A549 (cell line): ENCODE measurements at regions not wholly inside any gene's neighbourhood (a gene's known extent, or its start where the extent isn't known, plus 50 kb on each side); places are given as distances from the start of the nearest gene placed in this dataset.

ENCODE experiments used
- ATAC-seq, 2 experiments: fragments of 200-7000 bp in 1 of 2; fragments of >200 bp in 1 of 2; cut with Nextera tagmentation in 1 of 2; cut with Tn5 transposase in 1 of 2; 3 replicates each; pipeline versions ENCODE4 v1.8.0 to v1.9.1; 2018 to 2020; ENCODE audit warnings: mild to moderate bottlenecking in 1 of 2, moderate library complexity in 1 of 2
- CTCF ChIA-PET: fragments of 300-600 bp; sonication (Branson Sonifier 250); formaldehyde crosslinking; extraction: SDS; loops from one replicate; lab custom pipeline; 2021; ENCODE audit warnings: antibody characterized with exemption, inconsistent platforms; lab: Yijun Ruan, JAX
- POLR2A ChIA-PET: fragments of 350-600 bp; formaldehyde crosslinking; extraction: SDS; loops from one replicate; lab custom pipeline; 2021; ENCODE audit warnings: antibody characterized with exemption, inconsistent platforms; lab: Yijun Ruan, JAX
- DNase-seq, 2 experiments: peaks; one replicate each; pipeline versions ENCODE4 v3.0.0 to v3.0.0-alpha.2; 2011 to 2016; ENCODE audit warnings: low read depth in 1 of 2, low spot score in 1 of 2
- FAIRE-seq: peaks from 2 replicates; lab custom pipeline; 2011; peaks lifted over from hg19 to GRCh38; lab: Jason Lieb, UNC
- H3K27ac ChIP-seq, 2 experiments: fragments of >200 bp; sonication (Bioruptor Twin); formaldehyde crosslinking; 3 replicates each; pipeline ENCODE4 v1.5.1; 2016 to 2017
- H3K4me1 ChIP-seq: fragments of >200 bp; sonication (Bioruptor Twin); formaldehyde crosslinking; 3 replicates; pipeline ENCODE4 v1.6.1; 2016
- H3K4me2 ChIP-seq: fragments of >200 bp; sonication (Bioruptor Twin); formaldehyde crosslinking; 3 replicates; pipeline ENCODE4 v1.6.1; 2016
- H3K4me3 ChIP-seq: fragments of >200 bp; sonication (Bioruptor Twin); formaldehyde crosslinking; 3 replicates; pipeline ENCODE4 v1.5.1; 2016
- H3K9me3 ChIP-seq: fragments of >200 bp; sonication (Bioruptor Twin); formaldehyde crosslinking; 3 replicates; pipeline ENCODE4 v1.6.1; 2016
- BCL3 ChIP-seq: fragments of >200 bp; sonication (Bioruptor Twin); formaldehyde crosslinking; IDR thresholded peaks from 3 replicates; pipeline ENCODE4 v1.6.1; 2016
- CHD2 ChIP-seq: fragments of 150-350 bp; IDR thresholded peaks from 2 replicates; pipeline ENCODE4 v1.6.1; 2014; ENCODE audit warnings: low read length; ENCODE audit not compliant: partially characterized antibody
- EHMT2 ChIP-seq: fragments of 200-600 bp; sonication (generic); IDR thresholded peaks from 2 replicates; pipeline ENCODE4 v1.6.1; 2016; ENCODE audit warnings: antibody characterized with exemption, low read depth, mild to moderate bottlenecking, moderate library complexity
- ESRRA ChIP-seq: fragments of 150-350 bp; IDR thresholded peaks from 2 replicates; pipeline ENCODE4 v1.6.1; 2014; ENCODE audit warnings: mild to moderate bottlenecking, low read length, borderline replicate concordance
- FOSB ChIP-seq: fragments of 250-450 bp; sonication (Bioruptor Pico); IDR thresholded peaks from 2 replicates; pipeline ENCODE4 v1.5.0; 2020; ENCODE audit warnings: mild to moderate bottlenecking, moderate library complexity
- FOSL2 ChIP-seq, 2 experiments: fragments of 450-650 bp in 1 of 2; fragments of >200 bp in 1 of 2; sonication (Bioruptor Twin) in 1 of 2; formaldehyde crosslinking; IDR thresholded peaks; 2 replicates each; pipeline versions ENCODE4 v1.5.0 to v1.6.1; 2016 to 2020; ENCODE audit warnings: mild to moderate bottlenecking in 1 of 2, moderate library complexity in 1 of 2
- GATA3 ChIP-seq: IDR thresholded peaks from 2 replicates; pipeline ENCODE4 v1.6.1; 2012; ENCODE audit warnings: borderline replicate concordance
- HDAC2 ChIP-seq: fragments of 200-600 bp; sonication (generic); IDR thresholded peaks from 2 replicates; pipeline ENCODE4 v1.6.1; 2016
- HES2 ChIP-seq: fragments of >200 bp; sonication (Bioruptor Twin); formaldehyde crosslinking; IDR thresholded peaks from 2 replicates; pipeline ENCODE4 v1.6.1; 2016
- HEYL ChIP-seq: fragments of 250-450 bp; sonication (Bioruptor Pico); IDR thresholded peaks from 2 replicates; pipeline ENCODE4 v1.8.0; 2021; ENCODE audit warnings: mild to moderate bottlenecking, moderate library complexity
- HMGXB4 ChIP-seq: fragments of 250-450 bp; sonication (Bioruptor Pico); IDR thresholded peaks from 2 replicates; pipeline ENCODE4 v1.5.0; 2021; ENCODE audit warnings: mild to moderate bottlenecking, moderate library complexity, borderline replicate concordance
- HOXA7 ChIP-seq: fragments of 250-450 bp; sonication (Bioruptor Pico); IDR thresholded peaks from 2 replicates; pipeline ENCODE4 v1.5.0; 2020; ENCODE audit warnings: mild to moderate bottlenecking, moderate library complexity
- HOXB5 ChIP-seq: fragments of 250-450 bp; sonication (Bioruptor Pico); IDR thresholded peaks from 2 replicates; pipeline ENCODE4 v1.5.0; 2020; ENCODE audit warnings: mild to moderate bottlenecking, moderate library complexity
- JUNB ChIP-seq: fragments of >200 bp; sonication (Bioruptor Twin); formaldehyde crosslinking; IDR thresholded peaks from 2 replicates; pipeline ENCODE4 v1.6.1; 2016
- KDM1A ChIP-seq: fragments of 200-600 bp; sonication (generic); IDR thresholded peaks from 2 replicates; pipeline ENCODE4 v1.6.1; 2016; ENCODE audit warnings: low read depth, mild to moderate bottlenecking
- MAX ChIP-seq: IDR thresholded peaks from 2 replicates; pipeline ENCODE4 v1.6.1; 2012
- NR3C1 ChIP-seq: fragments of >200 bp; sonication (Bioruptor Twin); formaldehyde crosslinking; IDR thresholded peaks from 3 replicates; pipeline ENCODE4 v1.6.1; 2017
- POLR2AphosphoS2 ChIP-seq: conservative IDR thresholded peaks from 2 replicates; pipeline ENCODE4 v1.6.1; 2012; ENCODE audit warnings: low read length, improper control_type of control experiment, inconsistent platforms
- RAD21 ChIP-seq, 2 experiments: fragments of >200 bp in 1 of 2; sonication (Bioruptor Twin) in 1 of 2; formaldehyde crosslinking in 1 of 2; IDR thresholded peaks in 1 of 2; conservative IDR thresholded peaks in 1 of 2; 2 replicates in 1 of 2; 3 replicates in 1 of 2; pipeline ENCODE4 v1.6.1; 2012 to 2018; ENCODE audit warnings: inconsistent platforms in 1 of 2
- RFX5 ChIP-seq: fragments of 450-650 bp; IDR thresholded peaks from 2 replicates; pipeline ENCODE4 v1.7.1; 2014; ENCODE audit warnings: antibody characterized with exemption, mild to moderate bottlenecking, moderate library complexity
- SREBF2 ChIP-seq: fragments of 450-650 bp; IDR thresholded peaks from 2 replicates; pipeline ENCODE4 v1.6.1; 2014; ENCODE audit warnings: mild to moderate bottlenecking, moderate library complexity
- TFCP2L1 ChIP-seq: fragments of 250-450 bp; sonication (Bioruptor Pico); IDR thresholded peaks from 2 replicates; pipeline ENCODE4 v1.5.0; 2021; ENCODE audit warnings: mild to moderate bottlenecking
- USF2 ChIP-seq: fragments of 450-650 bp; IDR thresholded peaks from 2 replicates; pipeline ENCODE4 v1.6.1; 2014; ENCODE audit warnings: antibody characterized with exemption
- ZFP36 ChIP-seq: fragments of 450-650 bp; IDR thresholded peaks from 2 replicates; pipeline ENCODE4 v1.6.1; 2014; ENCODE audit warnings: borderline replicate concordance; ENCODE audit not compliant: partially characterized antibody
- WGBS: methylation state at CpG from one replicate; pipeline ENCODE4 v1.1.6; 2017; ENCODE audit errors: missing lambda C conversion rate; 5-methylcytosine and 5-hydroxymethylcytosine counted together

GRCh38 chr1:106047210-106047609, 1009.3 kb upstream of the PRMT6 start:
- CTCF ChIA-PET: no interaction called here
- Histone ChIP-seq H3K4me2 (no peak overlapping the region), H3K27ac (no peak overlapping the region), H3K4me3 (no peak overlapping the region), H3K9me3 (no peaks in the 10 kb centered on the region), H3K4me1 (no peaks in the 10 kb centered on the region)
- POLR2A ChIA-PET: no interaction called here
- 1% methylated on average over 3 of the region's 3 CpGs for WGBS
- no peak for ATAC-seq
- FAIRE-seq: no peak
- DNase-seq: no peak
- no peak for TF ChIP-seq RFX5
- TF ChIP-seq USF2: no peak
- no peak for TF ChIP-seq CHD2

- Histone ChIP-seq H3K4me1 (no peaks in the 10 kb centered on the region), H3K4me2 (no peak overlapping the region), H3K9me3 (no peaks in the 10 kb centered on the region)
- no peak for DNase-seq
- CTCF ChIA-PET: interaction anchor here (0.7 kb wide), 1 partner anchor 1270 kb away, joined by 3 read pairs; no protein-coding TSS in a partner anchor
- WGBS: 11% methylated on average over 1 of the region's 1 CpG
- TF ChIP-seq POLR2AphosphoS2 (no peak), HOXB5 (CRISPR knock-in tag) (no peak), HEYL (no peak), HDAC2 (no peak), MAX (no peak), HES2 (no peak), HOXA7 (CRISPR knock-in tag) (no peak), EHMT2 (no peak), HMGXB4 (CRISPR knock-in tag) (no peak), JUNB (no peak), TFCP2L1 (CRISPR knock-in tag) (no peak), GATA3 (no peak), USF2 (no peak), ZFP36 (no peak), FOSB (CRISPR knock-in tag) (no peak)
- TF ChIP-seq, all 56 proteins: peak for 0
- POLR2A ChIA-PET: no interaction called here
- Histone ChIP-seq H3K27ac (no peak overlapping the region), H3K4me3 (no peak overlapping the region)
- FAIRE-seq (no peak), ATAC-seq (no peak)
Measured at GRCh38 chr1:106049595-106049994, 1006.9 kb upstream of the PRMT6 start.

- ATAC-seq: no peak
- WGBS: 0% methylated on average over 1 of the region's 1 CpG
- no peak overlapping the region for H3K4me2 ChIP-seq
- no peaks in the 10 kb centered on the region for H3K4me1 ChIP-seq
- no peaks in the 10 kb centered on the region for H3K9me3 ChIP-seq
- H3K27ac ChIP-seq: no peak overlapping the region
- POLR2A ChIA-PET: no interaction called here
- TF ChIP-seq KDM1A (no peak), USF2 (no peak), MAX (no peak), FOSL2 (IDR thresholded peaks at IDR 0.05) (no peak), FOSL2 (CRISPR knock-in tag; IDR thresholded peaks at IDR 0.05) (no peak), SREBF2 (no peak), ESRRA (no peak), RAD21 (conservative IDR thresholded peaks at IDR 0.05 in 1 of 2, IDR thresholded peaks at IDR 0.05 in 1 of 2) (no peak), BCL3 (no peak), HOXA7 (CRISPR knock-in tag) (no peak), NR3C1 (no peak)
- TF ChIP-seq, all 56 proteins: peak for 0
- CTCF ChIA-PET: no interaction called here
- no peak overlapping the region for H3K4me3 ChIP-seq
- FAIRE-seq (no peak), DNase-seq (no peak)
Measured at GRCh38 chr1:106055855-106056254, 1000.6 kb upstream of the PRMT6 start.
